ENCODE measurements at regions not wholly inside any gene's neighbourhood (a gene's known extent, or its start where the extent isn't known, plus 50 kb on each side); places are given as distances from the start of the nearest gene placed in this dataset.

GRCh38 chr2:65511306-65511705 is 78.9 kb upstream of the SPRED2 start:
- H3K4me1 ChIP-seq (ENCODE audit: control insufficient read depth, insufficient read depth, low read length): peaks cover 7% of the 10 kb centered on the region
- no peak for DNase-seq (ENCODE audit: low read depth)
- H3K9me3 ChIP-seq (ENCODE audit: control insufficient read depth, low read length): no peaks in the 10 kb centered on the region
- H3K4me3 ChIP-seq (ENCODE audit: low read length): no peak overlapping the region
- H3K27me3 ChIP-seq (replicated peaks; ENCODE audit: control insufficient read depth, insufficient read depth, low read length): no peaks in the 10 kb centered on the region
- H3K36me3 ChIP-seq (ENCODE audit: control insufficient read depth, insufficient read depth, low read length, severe bottlenecking): no peaks in the 10 kb centered on the region
- no peak overlapping the region for H3K9ac ChIP-seq (ENCODE audit: low read length)

DNA sequence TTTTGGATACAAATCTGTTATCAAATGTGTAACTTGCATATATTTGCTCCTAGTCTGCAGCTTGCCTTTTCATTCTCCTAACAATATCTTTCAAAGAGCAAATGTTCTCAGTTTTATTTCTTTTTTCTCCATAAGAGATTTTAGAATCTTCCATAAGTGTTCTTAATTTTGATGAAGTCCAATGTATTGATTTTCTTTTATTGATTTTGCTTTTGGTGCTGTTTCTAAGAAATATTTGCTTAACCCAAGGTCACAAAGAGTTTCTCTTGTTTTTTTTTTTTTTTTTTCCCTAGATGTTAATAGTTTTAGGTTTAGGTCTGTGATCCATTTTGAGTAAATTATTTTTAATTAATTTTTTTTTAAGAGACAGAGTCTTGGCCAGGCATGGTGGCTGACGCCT is 75.8 kb upstream of the SPRED2 start:
- peaks cover 5% of the 10 kb centered on the region for H3K4me1 ChIP-seq (ENCODE audit: control insufficient read depth, insufficient read depth, low read length)
- H3K36me3 ChIP-seq (ENCODE audit: control insufficient read depth, insufficient read depth, low read length, severe bottlenecking): no peaks in the 10 kb centered on the region
- no peak overlapping the region for H3K9ac ChIP-seq (ENCODE audit: low read length)
- H3K27me3 ChIP-seq (replicated peaks; ENCODE audit: control insufficient read depth, insufficient read depth, low read length): no peaks in the 10 kb centered on the region
- H3K9me3 ChIP-seq (ENCODE audit: control insufficient read depth, low read length): no peaks in the 10 kb centered on the region
- no peak overlapping the region for H3K4me3 ChIP-seq (ENCODE audit: low read length)
- DNase-seq (ENCODE audit: low read depth): no peak

GRCh38 chr2:65507102-65508069 is 75.0 kb upstream of the SPRED2 start:
- Histone ChIP-seq H3K9ac (ENCODE audit: low read length) (no peak overlapping the region), H3K4me1 (ENCODE audit: control insufficient read depth, insufficient read depth, low read length) (peaks cover 5% of the 10 kb centered on the region), H3K27me3 (replicated peaks; ENCODE audit: control insufficient read depth, insufficient read depth, low read length) (no peaks in the 10 kb centered on the region), H3K36me3 (ENCODE audit: control insufficient read depth, insufficient read depth, low read length, severe bottlenecking) (no peaks in the 10 kb centered on the region), H3K9me3 (ENCODE audit: control insufficient read depth, low read length) (no peaks in the 10 kb centered on the region), H3K4me3 (ENCODE audit: low read length) (no peak overlapping the region)
- no peak for DNase-seq (ENCODE audit: low read depth)

GRCh38 chr2:65504814-65505697 is 72.7 kb upstream of the SPRED2 start:
- DNase-seq (ENCODE audit: low read depth): no peak
- peaks cover 5% of the 10 kb centered on the region for H3K4me1 ChIP-seq (ENCODE audit: control insufficient read depth, insufficient read depth, low read length)
- no peaks in the 10 kb centered on the region for H3K27me3 ChIP-seq (replicated peaks; ENCODE audit: control insufficient read depth, insufficient read depth, low read length)
- H3K4me3 ChIP-seq (ENCODE audit: low read length): no peak overlapping the region
- no peak overlapping the region for H3K9ac ChIP-seq (ENCODE audit: low read length)
- H3K9me3 ChIP-seq (ENCODE audit: control insufficient read depth, low read length): no peaks in the 10 kb centered on the region
- H3K36me3 ChIP-seq (ENCODE audit: control insufficient read depth, insufficient read depth, low read length, severe bottlenecking): no peaks in the 10 kb centered on the region

- DNase-seq (ENCODE audit: low read depth): no peak
- no peaks in the 10 kb centered on the region for H3K27me3 ChIP-seq (replicated peaks; ENCODE audit: control insufficient read depth, insufficient read depth, low read length)
- no peak overlapping the region for H3K9ac ChIP-seq (ENCODE audit: low read length)
- H3K4me3 ChIP-seq (ENCODE audit: low read length): no peak overlapping the region
- peaks cover 5% of the 10 kb centered on the region for H3K4me1 ChIP-seq (ENCODE audit: control insufficient read depth, insufficient read depth, low read length)
- H3K9me3 ChIP-seq (ENCODE audit: control insufficient read depth, low read length): no peaks in the 10 kb centered on the region
- no peaks in the 10 kb centered on the region for H3K36me3 ChIP-seq (ENCODE audit: control insufficient read depth, insufficient read depth, low read length, severe bottlenecking)
Measured at GRCh38 chr2:65504201-65504600, 71.8 kb upstream of the SPRED2 start.

- no peak overlapping the region for H3K9ac ChIP-seq (ENCODE audit: low read length)
- H3K4me3 ChIP-seq (ENCODE audit: low read length): no peak overlapping the region
- peaks cover 5% of the 10 kb centered on the region for H3K4me1 ChIP-seq (ENCODE audit: control insufficient read depth, insufficient read depth, low read length)
- H3K36me3 ChIP-seq (ENCODE audit: control insufficient read depth, insufficient read depth, low read length, severe bottlenecking): no peaks in the 10 kb centered on the region
- no peaks in the 10 kb centered on the region for H3K9me3 ChIP-seq (ENCODE audit: control insufficient read depth, low read length)
- DNase-seq (ENCODE audit: low read depth): no peak
- H3K27me3 ChIP-seq (replicated peaks; ENCODE audit: control insufficient read depth, insufficient read depth, low read length): no peaks in the 10 kb centered on the region
Measured at GRCh38 chr2:65503746-65504145, 71.3 kb upstream of the SPRED2 start.

GRCh38 chr2:65501836-65502235 is 69.4 kb upstream of the SPRED2 start:
- Histone ChIP-seq H3K9ac (ENCODE audit: low read length) (no peak overlapping the region), H3K36me3 (ENCODE audit: control insufficient read depth, insufficient read depth, low read length, severe bottlenecking) (no peaks in the 10 kb centered on the region), H3K27me3 (replicated peaks; ENCODE audit: control insufficient read depth, insufficient read depth, low read length) (no peaks in the 10 kb centered on the region), H3K4me1 (ENCODE audit: control insufficient read depth, insufficient read depth, low read length) (peaks cover 5% of the 10 kb centered on the region), H3K4me3 (ENCODE audit: low read length) (no peak overlapping the region), H3K9me3 (ENCODE audit: control insufficient read depth, low read length) (no peaks in the 10 kb centered on the region)
- DNase-seq (ENCODE audit: low read depth): no peak

GRCh38 chr2:65501074-65501473 is 68.7 kb upstream of the SPRED2 start:
- no peaks in the 10 kb centered on the region for H3K36me3 ChIP-seq (ENCODE audit: control insufficient read depth, insufficient read depth, low read length, severe bottlenecking)
- no peak overlapping the region for H3K9ac ChIP-seq (ENCODE audit: low read length)
- H3K4me3 ChIP-seq (ENCODE audit: low read length): no peak overlapping the region
- no peak for DNase-seq (ENCODE audit: low read depth)
- H3K9me3 ChIP-seq (ENCODE audit: control insufficient read depth, low read length): no peaks in the 10 kb centered on the region
- no peaks in the 10 kb centered on the region for H3K27me3 ChIP-seq (replicated peaks; ENCODE audit: control insufficient read depth, insufficient read depth, low read length)
- peaks cover 5% of the 10 kb centered on the region for H3K4me1 ChIP-seq (ENCODE audit: control insufficient read depth, insufficient read depth, low read length)

DNA sequence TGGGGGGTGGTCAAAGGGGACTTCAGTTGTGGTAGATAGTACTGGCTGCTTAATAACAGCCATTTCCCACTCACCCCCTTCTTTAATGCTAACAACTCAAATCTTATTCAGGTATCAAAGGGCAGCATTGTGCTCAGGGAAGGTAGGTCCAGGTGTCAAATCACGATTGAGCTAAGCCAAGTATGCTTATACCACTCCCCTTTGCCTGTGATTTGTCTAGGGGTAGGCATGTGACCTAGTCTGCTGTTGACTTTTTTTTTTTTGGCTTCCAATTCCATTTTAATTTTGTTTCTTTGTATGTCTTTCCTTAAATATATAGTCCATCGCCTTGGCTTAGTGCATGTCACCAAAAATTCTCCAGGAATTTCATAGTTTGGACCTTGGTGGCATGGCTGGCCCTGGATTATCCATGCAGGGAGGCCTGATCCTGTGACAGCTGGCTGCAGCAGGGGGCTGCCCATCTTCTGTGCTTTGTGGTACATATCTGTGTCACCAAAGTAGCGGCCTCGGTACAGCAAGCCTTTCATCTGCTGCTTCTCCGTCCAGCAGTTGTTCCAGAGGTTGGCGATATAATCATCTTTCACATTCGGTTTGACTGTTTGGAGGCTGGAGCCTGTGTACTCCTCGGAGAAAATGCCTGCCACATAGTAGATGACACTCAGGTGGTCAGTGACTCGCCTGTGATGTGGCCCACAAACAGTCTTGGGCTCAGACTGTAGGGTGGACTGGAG is 68.1 kb upstream of the SPRED2 start:
- no peak for DNase-seq (ENCODE audit: low read depth)
- H3K36me3 ChIP-seq (ENCODE audit: control insufficient read depth, insufficient read depth, low read length, severe bottlenecking): no peaks in the 10 kb centered on the region
- H3K27me3 ChIP-seq (replicated peaks; ENCODE audit: control insufficient read depth, insufficient read depth, low read length): no peaks in the 10 kb centered on the region
- H3K9me3 ChIP-seq (ENCODE audit: control insufficient read depth, low read length): no peaks in the 10 kb centered on the region
- H3K4me1 ChIP-seq (ENCODE audit: control insufficient read depth, insufficient read depth, low read length): peaks cover 7% of the 10 kb centered on the region
- H3K9ac ChIP-seq (ENCODE audit: low read length): no peak overlapping the region
- no peak overlapping the region for H3K4me3 ChIP-seq (ENCODE audit: low read length)

GRCh38 chr2:65499216-65499615 is 66.8 kb upstream of the SPRED2 start:
- Histone ChIP-seq H3K9me3 (ENCODE audit: control insufficient read depth, low read length) (no peaks in the 10 kb centered on the region), H3K27me3 (replicated peaks; ENCODE audit: control insufficient read depth, insufficient read depth, low read length) (no peaks in the 10 kb centered on the region)
- no peak for DNase-seq (ENCODE audit: low read depth)

GRCh38 chr2:65498396-65498795 is 66.0 kb upstream of the SPRED2 start:
- DNase-seq (ENCODE audit: low read depth): no peak
- Histone ChIP-seq H3K4me3 (ENCODE audit: low read length) (no peak overlapping the region), H3K36me3 (ENCODE audit: control insufficient read depth, insufficient read depth, low read length, severe bottlenecking) (no peaks in the 10 kb centered on the region)

More at GRCh38 chr2:65499216-65499615, 66.8 kb upstream of the SPRED2 start:
- Histone ChIP-seq H3K9ac (ENCODE audit: low read length) (no peak overlapping the region), H3K4me1 (ENCODE audit: control insufficient read depth, insufficient read depth, low read length) (peaks cover 8% of the 10 kb centered on the region), H3K36me3 (ENCODE audit: control insufficient read depth, insufficient read depth, low read length, severe bottlenecking) (no peaks in the 10 kb centered on the region), H3K4me3 (ENCODE audit: low read length) (no peak overlapping the region)

More at GRCh38 chr2:65498396-65498795, 66.0 kb upstream of the SPRED2 start:
- Histone ChIP-seq H3K4me1 (ENCODE audit: control insufficient read depth, insufficient read depth, low read length) (peaks cover 4% of the 10 kb centered on the region), H3K9me3 (ENCODE audit: control insufficient read depth, low read length) (no peaks in the 10 kb centered on the region), H3K9ac (ENCODE audit: low read length) (no peak overlapping the region), H3K27me3 (replicated peaks; ENCODE audit: control insufficient read depth, insufficient read depth, low read length) (no peaks in the 10 kb centered on the region)

Measured in adipocyte (in vitro differentiated cells).